Tibial nerve (tissue), 3 donors: ENCODE measurements at regions not wholly inside any gene's neighbourhood (a gene's known extent, or its start where the extent isn't known, plus 50 kb on each side); places are given as distances from the start of the nearest gene placed in this dataset.

Experiments used
- CTCF ChIP-seq, 5 experiments: fragments of 200-600 bp in 3 of 5; fragments of 450-650 bp in 2 of 5; sonication (generic) in 3 of 5; IDR thresholded peaks; one replicate each; pipeline ENCODE4 v1.5.1; 2016 to 2019; ENCODE audit warnings: antibody characterized with exemption in 5 of 5, mild to moderate bottlenecking in 3 of 5, moderate library complexity in 2 of 5
- POLR2A ChIP-seq, 2 donors: fragments of 450-650 bp; IDR thresholded peaks; one replicate each; pipeline ENCODE4 v1.6.1; 2017; ENCODE audit warnings: antibody characterized with exemption in 2 of 2, mild to moderate bottlenecking in 2 of 2, moderate library complexity in 2 of 2

- no peak for TF ChIP-seq CTCF (IDR thresholded peaks at IDR 0.05)
- no peak for TF ChIP-seq POLR2A (IDR thresholded peaks at IDR 0.05)
Measured at GRCh38 chr6:9168669-9169068, 733.3 kb upstream of the SLC35B3 start.
